KOPT-K1 (cell line): ENCODE measurements at regions not wholly inside any gene's neighbourhood (a gene's known extent, or its start where the extent isn't known, plus 50 kb on each side); places are given as distances from the start of the nearest gene placed in this dataset.

Source experiments
- H3K27ac ChIP-seq: fragments of 200-600 bp; sonication (generic); 2 replicates; pipeline ENCODE4 v1.5.1; 2016; ENCODE audit warnings: antibody characterized with exemption, mild to moderate bottlenecking, low read depth, low read length; ENCODE audit not compliant: poor library complexity, severe bottlenecking
- H3K36me3 ChIP-seq: fragments of 200-600 bp; sonication (generic); 2 replicates; pipeline ENCODE4 v1.5.1; 2017; ENCODE audit warnings: antibody characterized with exemption, mild to moderate bottlenecking, low read length, moderate library complexity; ENCODE audit not compliant: insufficient read depth
- H3K9me3 ChIP-seq: fragments of 200-600 bp; sonication (generic); 2 replicates; pipeline ENCODE4 v1.5.1; 2017; ENCODE audit warnings: antibody characterized with exemption, low read length, mild to moderate bottlenecking; ENCODE audit not compliant: insufficient read depth, poor library complexity, severe bottlenecking

DNA sequence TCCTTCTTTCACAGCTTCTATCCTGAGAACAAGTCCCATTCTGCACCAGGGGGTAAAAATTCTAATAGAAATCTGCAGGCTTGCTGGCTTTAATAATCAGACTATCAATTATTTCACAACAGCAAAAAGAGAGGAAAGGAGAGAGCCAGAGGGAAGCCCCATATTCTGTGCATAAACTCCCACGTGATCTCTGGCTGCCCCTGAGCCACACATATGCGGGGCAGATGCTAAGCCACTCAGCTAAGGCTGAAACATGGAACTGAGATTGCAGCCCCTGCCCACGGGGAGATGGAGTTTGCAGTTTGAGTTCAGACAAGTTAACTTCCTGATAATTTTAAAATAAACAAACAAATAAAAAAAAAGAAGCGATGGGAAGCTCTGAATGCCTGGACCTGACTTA, 254.4 kb upstream of the CCDC196 start:
- H3K27ac ChIP-seq, result no peak overlapping the region
- H3K36me3 ChIP-seq, result no peaks in the 10 kb centered on the region

DNA sequence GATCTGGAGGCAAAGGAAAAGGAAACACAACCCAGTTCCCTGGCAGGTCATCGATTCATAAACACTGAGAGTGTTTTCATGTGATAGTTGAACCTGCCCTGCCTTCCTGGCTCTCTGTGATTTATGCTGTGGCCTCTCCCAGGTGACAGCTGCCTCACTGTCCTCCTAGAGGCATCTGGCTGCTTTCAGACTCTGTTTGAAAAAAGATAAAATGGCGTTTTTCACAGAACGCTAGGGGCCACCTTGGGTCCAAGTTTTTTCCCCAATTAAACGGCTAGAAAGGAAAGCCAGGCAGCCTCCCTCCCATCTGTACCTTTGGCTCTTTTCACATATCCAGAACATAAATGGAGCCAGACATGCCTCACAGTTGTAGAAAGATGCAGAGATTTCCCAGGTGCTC, 252.6 kb upstream of the CCDC196 start:
- Histone ChIP-seq H3K36me3 (no peaks in the 10 kb centered on the region), H3K27ac (no peak overlapping the region), H3K9me3 (no peaks in the 10 kb centered on the region)

More for the DNA sequence above, 254.4 kb upstream of the CCDC196 start:
- H3K9me3 ChIP-seq, result peaks cover 10% of the 10 kb centered on the region

DNA sequence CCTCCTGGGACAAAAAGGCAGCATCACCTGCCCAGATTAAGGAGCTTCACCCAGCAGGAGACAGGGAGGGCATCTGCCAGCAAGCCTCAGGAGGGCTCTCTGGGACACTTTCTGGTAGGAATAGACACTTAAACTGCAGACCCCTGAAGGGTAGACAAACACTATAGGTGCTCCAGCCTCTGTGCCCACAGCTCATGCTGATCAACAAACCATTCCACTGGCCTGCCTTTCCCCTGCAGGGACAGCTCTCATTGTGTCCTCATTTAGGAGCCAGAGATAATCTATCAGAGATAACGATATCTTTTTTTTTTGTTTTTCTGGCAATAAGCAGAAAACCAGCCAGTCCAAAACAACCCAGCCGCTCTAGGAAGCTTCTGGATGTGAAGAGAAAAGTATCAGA, 251.8 kb upstream of the CCDC196 start:
- no peaks in the 10 kb centered on the region for H3K36me3 ChIP-seq
- H3K27ac ChIP-seq, result no peak overlapping the region
- no peaks in the 10 kb centered on the region for H3K9me3 ChIP-seq

DNA sequence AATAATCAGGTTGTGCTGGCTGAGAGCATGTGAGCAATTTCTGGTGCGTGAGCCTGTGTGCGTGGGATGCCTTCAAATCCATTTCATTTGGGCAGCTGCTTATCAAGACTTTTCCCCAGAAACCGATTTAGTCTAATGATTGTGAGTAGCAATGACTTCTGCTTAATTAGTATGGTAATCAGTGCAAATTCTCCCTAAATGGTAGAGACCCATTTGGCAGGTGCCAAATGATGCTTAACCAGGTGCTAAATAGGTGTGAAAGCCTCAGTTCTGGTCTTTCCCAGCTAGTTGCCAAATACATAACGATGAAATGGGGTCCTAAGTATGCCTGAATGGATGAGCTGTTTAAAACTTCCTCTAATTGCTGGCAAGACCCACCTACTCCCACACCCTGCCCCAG, 248.4 kb upstream of the CCDC196 start:
- Histone ChIP-seq H3K27ac (no peak overlapping the region), H3K9me3 (no peaks in the 10 kb centered on the region), H3K36me3 (no peaks in the 10 kb centered on the region)

DNA sequence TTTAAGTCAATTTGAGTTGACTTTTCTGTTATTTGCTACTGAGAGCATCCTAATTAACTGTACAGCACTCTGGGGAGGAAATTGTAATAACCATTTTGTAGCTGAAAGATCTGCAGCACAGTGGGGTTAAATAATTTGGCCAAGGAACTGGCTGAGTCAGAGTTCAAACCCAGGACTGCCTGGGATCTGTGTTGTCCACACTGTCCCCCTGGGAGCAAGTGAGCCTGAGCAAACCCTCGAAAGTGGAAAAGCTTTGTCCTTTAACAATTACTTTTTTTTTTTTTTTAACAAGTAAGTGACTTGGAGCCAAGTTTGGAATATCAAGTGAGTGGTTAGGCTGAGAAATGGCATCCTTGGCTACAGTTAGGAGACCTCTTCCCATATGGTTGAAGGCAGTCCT, 247.2 kb upstream of the CCDC196 start:
- Histone ChIP-seq H3K9me3 (no peaks in the 10 kb centered on the region), H3K36me3 (no peaks in the 10 kb centered on the region), H3K27ac (no peak overlapping the region)

DNA sequence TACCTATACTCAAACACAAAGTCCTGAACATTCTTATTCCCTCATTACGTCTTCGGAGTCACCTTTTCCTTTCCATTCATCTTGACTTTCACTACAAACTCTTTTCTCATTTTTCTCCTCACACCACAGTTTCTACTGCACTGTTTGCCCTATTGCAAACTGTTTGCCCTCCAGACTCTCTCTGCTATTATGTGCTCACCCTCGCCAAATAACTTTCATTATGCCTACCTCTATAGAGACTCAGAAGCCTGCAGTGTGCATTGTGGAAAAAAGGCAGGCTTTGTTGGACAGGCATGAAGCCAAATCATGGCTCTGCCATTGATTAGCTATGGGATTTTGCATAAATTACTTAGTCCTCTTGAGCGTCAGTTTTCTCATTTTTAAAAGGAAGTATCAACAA, 246.6 kb upstream of the CCDC196 start:
- no peaks in the 10 kb centered on the region for H3K9me3 ChIP-seq
- H3K27ac ChIP-seq, result no peak overlapping the region
- no peaks in the 10 kb centered on the region for H3K36me3 ChIP-seq

DNA sequence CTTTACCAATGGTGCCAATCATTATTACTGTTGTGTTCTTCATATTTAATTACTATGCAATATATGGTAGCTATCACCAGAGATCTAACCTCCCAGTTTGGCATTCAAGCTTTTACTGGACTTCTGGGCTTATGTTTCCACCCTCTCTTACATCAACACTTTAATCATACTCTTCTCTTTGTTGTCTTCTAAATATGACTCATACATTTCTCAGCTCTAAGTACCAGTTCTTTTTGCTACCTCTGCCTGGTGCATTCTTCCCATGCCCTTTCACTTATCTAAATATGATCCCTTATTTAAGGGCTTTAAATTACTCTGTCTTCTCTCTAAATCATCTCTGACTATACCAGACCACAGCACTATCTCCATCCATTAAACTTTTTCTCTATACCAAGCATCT, 246.1 kb upstream of the CCDC196 start:
- H3K27ac ChIP-seq, result no peak overlapping the region

DNA sequence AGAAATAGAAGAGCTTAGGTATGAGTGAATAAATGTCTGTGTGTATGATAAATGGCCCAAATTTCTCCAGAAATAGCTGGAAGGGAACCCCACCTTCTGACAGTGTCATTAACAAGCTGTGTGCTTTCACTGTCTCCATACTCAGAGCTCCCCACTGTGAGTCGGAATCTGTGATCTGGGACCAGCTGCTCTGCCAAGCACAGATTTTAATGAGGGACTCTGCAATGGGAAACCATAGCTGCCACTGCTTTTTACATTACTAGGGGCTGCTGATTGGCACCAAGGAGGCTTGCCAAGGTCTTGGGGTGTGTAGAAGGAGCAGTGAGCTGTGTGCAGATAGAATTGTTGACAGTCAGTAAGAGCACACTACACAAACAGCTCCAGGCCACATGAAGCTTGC, 244.2 kb upstream of the CCDC196 start:
- Histone ChIP-seq H3K36me3 (no peaks in the 10 kb centered on the region), H3K27ac (no peak overlapping the region), H3K9me3 (no peaks in the 10 kb centered on the region)

More for the DNA sequence above, 246.1 kb upstream of the CCDC196 start:
- Histone ChIP-seq H3K9me3 (no peaks in the 10 kb centered on the region), H3K36me3 (no peaks in the 10 kb centered on the region)

DNA sequence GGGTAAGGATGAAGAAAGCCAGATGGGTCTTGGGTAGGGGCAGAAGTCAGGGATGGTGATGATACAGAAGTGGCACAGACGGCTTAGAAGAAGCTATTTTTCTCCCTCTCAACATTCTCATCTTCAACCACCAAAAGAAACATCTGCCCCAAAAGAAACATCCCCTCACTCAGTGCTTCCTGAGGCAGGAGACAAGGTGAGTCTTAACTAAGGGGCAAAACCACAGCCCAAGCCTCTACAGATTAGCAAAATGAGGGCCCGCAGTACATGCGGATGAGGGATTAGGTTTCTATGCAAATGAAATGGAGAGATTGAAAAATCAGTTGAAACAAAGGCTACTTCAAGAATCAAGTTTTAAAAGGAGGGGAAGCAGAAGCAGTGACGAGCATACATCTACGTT, 241.3 kb upstream of the CCDC196 start:
- Histone ChIP-seq H3K36me3 (no peaks in the 10 kb centered on the region), H3K27ac (no peak overlapping the region), H3K9me3 (no peaks in the 10 kb centered on the region)

DNA sequence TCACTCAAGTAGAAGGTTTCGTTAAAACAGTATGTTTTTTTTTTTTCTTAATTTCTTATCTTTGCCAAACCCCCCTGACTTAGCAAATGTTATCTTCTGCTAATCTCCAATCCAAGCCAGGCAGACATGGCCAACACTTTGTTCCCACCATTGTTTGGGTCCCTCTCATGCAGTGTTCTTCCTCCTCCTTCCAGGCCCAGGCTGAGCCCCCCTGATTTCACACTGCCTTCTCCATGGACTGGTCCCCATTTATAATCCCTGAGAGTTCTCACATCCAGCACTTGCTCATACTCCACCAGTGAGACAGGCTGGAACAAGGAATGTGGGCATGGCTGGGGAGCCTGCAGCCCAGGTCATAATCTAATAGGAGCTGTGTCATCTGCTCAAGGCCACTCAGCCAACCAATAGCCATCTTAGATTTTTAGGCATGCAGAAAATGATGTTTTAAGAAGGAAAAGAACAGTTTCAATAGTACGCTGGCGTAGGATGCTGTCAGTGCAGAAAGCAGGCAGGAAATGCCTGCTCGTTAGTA, 238.4 kb upstream of the CCDC196 start:
- no peaks in the 10 kb centered on the region for H3K36me3 ChIP-seq
- no peaks in the 10 kb centered on the region for H3K9me3 ChIP-seq
- no peak overlapping the region for H3K27ac ChIP-seq

DNA sequence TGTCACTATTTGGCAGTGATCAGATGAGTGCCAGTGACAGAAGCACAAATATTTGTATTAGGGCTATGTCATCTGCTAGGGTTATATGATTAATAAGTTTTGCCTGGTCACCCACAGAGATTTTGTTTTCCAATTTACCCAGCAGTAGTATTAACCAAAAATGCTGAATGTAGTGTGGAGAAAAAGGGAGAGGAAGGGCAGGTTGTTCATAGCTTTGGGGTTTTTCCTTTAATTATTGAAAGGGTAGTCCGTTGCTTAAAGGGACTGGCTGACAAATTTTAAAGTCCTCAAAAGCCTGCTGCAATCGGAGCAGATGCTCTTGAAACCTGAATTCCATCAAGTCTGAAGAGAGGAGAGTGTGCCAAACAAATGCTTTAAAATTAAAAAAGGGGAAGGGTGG, 237.9 kb upstream of the CCDC196 start:
- Histone ChIP-seq H3K27ac (no peak overlapping the region), H3K9me3 (no peaks in the 10 kb centered on the region), H3K36me3 (no peaks in the 10 kb centered on the region)

DNA sequence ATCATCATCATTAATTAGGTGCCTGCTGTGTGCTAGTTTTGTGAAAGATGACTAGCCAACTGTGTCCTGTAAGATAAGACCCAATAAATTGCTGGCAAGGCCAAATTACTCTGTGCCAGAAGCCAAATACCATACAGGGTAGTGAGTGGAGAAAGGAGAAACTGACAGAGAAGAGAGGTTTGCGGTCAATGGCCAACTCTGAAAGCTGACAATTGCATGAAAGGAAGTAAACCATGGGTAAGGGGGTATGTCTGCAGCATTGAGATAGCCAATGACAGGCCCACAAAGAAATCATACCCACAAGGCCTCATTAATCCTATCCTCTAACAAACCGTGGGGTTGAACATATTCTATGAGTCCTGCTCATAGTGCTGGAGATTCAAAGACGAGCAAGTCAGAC, 236.6 kb upstream of the CCDC196 start:
- no peak overlapping the region for H3K27ac ChIP-seq
- no peaks in the 10 kb centered on the region for H3K9me3 ChIP-seq
- no peaks in the 10 kb centered on the region for H3K36me3 ChIP-seq

DNA sequence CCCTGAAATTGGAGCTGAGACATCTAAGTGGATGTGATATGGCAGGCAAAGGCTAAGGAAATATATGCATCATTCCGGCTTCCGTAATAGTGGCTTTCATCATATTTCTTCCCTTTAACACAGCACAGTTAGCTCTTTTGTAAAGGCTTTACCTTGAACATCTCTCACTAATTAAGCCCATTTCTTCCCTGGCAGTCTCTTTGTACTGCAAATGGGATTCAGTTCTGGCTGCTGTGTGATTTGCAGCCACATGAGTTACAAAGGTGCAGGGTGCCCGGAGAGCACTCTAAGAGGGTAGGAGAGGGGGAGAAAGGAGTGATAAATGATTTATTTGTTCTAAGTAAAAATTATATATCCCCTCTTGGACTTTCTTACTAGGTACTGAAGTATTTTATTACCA, 232.1 kb upstream of the CCDC196 start:
- no peak overlapping the region for H3K27ac ChIP-seq
- H3K36me3 ChIP-seq, result no peaks in the 10 kb centered on the region
- no peaks in the 10 kb centered on the region for H3K9me3 ChIP-seq

DNA sequence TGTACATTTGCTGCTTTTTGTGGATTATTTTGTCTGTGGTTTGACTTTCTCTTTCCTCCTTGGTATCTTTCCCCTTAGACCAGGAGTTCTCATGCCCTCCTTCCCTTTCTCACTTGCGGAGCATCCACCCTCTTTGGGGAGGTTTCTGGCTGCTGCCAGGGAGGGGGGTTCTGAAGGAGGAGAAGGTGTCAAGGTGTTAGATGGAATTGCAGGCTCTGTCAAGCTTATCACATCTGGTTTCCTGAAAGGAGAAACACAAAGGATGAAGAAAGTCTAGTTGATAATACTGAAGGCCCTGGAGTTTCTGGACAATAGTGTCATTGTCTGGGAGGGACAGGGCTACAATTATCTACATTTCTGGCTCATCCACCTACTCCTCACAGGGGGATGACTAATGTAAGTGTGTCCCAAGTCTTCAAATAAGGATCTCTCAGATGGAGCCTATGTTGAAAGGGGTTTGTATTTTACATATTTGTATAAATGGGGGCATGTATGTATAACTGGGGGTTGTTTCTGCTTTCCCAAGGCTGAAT, 217.3 kb upstream of the CCDC196 start:
- H3K9me3 ChIP-seq, result no peaks in the 10 kb centered on the region
- H3K36me3 ChIP-seq, result no peaks in the 10 kb centered on the region
- no peak overlapping the region for H3K27ac ChIP-seq

DNA sequence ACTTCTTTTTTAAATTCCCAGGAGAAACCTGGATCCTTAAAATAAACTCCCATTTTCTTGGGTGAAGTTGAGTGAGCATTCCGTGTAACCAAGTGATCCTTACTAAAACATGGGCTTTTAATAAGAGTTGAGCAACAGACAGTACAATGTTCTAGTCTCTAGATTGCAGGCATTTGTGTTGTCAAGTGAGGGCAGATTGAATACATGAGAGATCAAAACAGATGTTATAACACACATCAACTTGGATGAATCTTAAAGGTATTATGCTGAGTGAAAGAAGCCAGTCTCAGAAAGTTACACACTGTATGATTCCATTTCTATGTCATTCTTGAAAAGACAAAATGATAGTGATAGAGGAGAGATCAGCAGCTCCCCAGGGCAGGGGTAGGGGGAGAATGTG, 213.9 kb upstream of the CCDC196 start:
- no peaks in the 10 kb centered on the region for H3K9me3 ChIP-seq
- no peaks in the 10 kb centered on the region for H3K36me3 ChIP-seq
- no peak overlapping the region for H3K27ac ChIP-seq

DNA sequence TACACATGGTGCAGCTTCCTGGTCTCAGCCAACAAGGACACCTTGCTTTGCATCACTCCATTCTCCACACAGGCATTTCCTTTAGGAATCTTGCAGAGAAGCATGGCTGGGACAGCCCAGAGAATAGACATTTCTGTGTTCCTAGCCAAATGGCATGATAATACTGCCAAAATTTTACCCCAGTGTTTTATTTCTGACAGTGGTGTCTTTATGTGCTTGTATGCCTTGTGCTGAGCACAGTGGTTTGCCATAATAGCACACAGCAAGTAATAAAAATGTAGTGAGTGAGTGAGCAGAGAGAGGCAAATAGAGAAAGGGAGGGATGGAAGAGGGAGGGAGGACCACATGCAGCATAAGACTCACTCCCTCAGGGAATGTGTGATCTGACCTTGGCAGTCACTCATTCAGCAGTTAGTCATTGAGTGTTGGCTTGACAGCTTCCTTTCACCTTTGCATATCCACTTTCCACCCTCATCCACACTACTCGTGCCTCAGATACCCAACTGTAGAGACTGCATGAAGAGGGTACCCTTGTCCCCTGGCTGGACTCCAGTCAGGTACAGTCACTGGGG, 212.8 kb upstream of the CCDC196 start:
- H3K27ac ChIP-seq, result no peak overlapping the region
- H3K36me3 ChIP-seq, result no peaks in the 10 kb centered on the region
- no peaks in the 10 kb centered on the region for H3K9me3 ChIP-seq
